HG03060 (cell line): ENCODE measurements at regions not wholly inside any gene's neighbourhood (a gene's known extent, or its start where the extent isn't known, plus 50 kb on each side); places are given as distances from the start of the nearest gene placed in this dataset.
"Not testable (repeated sequence)": the region's sequence is repeated elsewhere in the genome, so short reads cannot be mapped to it uniquely, and the experiment has no call there.

Experiments used
- ATAC-seq: cut with Tn5 transposase; IDR thresholded peaks from one replicate; pipeline ENCODE4 v1.9.1; 2021; ENCODE audit warnings: low read depth, moderate number of reproducible peaks; ENCODE audit not compliant: unreplicated experiment

DNA sequence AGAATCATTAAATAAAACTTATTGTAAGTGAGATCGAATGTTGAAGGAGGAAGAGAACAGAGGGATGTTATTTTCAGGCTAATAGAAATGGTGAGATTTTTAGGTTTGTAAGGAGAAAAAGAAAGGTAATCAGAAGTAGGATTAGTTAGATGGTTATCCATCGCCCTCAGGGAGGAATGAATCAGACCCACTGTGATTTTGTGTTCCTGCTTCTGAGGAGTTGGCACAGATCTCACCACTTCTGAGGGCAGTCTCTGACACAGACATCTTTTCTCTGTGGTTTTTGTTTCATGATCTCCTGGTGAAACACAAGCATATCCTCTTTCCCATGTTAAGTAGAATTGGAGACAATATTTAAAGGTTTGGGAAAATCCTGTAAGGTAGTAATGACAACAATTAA is 1083.2 kb upstream of the AMELY start:
- not testable (repeated sequence) for ATAC-seq

DNA sequence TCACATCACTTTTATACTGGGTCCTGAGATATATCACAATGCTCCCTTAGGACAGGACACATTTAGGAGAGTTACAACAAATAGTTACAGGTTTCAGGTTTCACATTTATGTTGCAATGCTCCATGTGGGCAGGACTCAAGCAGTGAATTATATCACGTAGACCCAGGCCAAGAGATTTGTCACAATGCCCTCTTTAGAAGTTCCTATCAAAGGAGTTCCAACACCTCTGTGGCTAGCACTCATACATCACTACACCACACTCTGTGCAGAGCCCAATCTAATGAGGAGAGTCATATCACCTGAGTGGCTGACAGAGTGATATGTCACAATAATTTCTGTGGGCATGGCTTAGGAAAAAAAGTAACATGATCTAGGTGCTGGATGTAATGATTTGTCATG is 1068.2 kb upstream of the AMELY start:
- no peak for ATAC-seq

DNA sequence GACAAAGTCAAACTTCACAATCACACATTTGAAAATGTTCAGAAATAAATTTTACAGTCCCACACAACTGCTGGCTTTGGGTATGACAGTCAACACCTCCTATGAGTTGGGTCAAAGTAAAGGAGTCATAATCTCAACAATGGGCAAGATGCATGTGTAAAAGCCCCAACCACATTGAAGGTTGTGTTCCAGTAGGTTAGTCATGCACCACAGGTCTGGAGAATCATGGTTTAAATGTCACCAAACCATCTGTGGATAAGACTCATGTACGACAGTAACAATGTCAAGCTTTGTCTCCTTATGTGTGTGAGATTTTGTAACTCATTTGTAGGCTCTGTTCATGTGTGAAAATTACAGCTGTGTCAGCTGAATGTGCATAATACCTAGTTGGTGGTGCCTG is 1065.7 kb upstream of the AMELY start:
- ATAC-seq = no peak

DNA sequence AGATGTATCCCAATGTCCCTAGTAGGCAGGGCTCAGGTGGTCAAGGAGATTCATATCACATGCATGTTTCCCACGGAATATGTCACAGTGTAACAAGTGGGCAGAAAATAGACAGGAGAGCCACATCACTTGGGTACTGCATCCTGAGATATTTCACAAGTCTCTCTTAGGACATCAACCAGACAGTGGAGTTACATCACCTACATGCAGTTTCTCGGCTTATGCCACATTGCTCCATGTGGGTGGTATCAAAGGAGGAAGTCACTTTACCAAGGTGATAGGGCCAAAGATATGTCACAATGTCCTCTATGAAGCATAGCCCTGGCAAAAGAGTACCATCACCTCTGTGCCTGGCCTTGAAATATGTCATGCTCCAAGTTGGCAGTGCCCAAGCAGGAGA is 1056.7 kb upstream of the AMELY start:
- no peak for ATAC-seq

DNA sequence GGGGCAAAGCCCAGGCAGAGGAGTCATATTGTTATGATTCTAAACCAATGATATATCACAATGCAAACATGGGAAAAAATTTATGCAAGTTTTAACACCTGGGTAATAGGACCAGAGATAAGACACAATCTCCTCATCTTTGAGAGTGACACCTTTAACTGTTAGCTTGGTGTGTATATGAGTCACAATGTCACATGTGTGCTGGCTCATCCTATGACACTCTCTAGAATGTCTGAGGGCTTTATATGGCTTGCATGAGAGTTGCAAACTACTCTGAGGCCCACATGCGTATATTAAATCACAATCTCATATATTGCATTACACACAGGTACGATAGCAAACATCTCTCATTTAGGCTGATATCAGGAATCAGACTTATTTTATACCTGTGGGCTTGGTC is 1055.4 kb upstream of the AMELY start:
- ATAC-seq = no peak

DNA sequence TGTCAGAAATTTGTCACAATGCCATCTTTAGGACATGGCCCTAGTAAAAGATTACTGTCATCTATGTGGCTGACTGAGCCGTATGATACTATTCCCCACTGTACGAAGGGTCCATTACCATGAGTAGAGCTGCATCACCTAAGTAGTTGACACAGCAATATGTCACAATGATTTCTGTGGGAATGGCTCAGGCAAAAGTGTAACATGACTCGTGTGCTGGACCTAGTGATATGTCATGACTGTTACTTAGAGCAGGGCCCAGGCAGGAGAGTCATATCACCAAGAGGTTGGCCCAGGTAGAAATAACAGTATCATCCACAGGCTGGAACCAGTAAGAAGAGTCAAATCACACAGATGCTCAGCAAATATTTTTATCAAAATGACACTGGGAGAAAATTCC is 1051.8 kb upstream of the AMELY start:
- no peak for ATAC-seq

DNA sequence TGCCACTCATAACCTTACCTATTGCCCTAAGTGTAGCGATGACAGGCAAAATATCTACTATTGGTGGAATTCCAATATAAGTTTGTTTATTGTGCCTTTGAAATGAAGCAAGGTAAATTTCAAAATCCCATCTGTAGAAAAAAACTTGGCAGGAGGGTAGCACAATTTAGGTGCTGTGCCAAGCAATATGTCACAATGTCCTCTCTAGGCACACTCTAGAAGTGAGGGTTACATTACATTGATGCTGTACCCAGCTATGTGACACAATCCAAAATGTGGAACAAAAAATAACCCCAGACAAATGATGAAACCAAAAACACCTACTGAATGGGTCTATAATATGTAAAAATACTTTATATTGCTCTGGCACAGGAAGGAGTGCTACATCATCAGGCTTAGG is 1050.8 kb upstream of the AMELY start:
- ATAC-seq = no peak

DNA sequence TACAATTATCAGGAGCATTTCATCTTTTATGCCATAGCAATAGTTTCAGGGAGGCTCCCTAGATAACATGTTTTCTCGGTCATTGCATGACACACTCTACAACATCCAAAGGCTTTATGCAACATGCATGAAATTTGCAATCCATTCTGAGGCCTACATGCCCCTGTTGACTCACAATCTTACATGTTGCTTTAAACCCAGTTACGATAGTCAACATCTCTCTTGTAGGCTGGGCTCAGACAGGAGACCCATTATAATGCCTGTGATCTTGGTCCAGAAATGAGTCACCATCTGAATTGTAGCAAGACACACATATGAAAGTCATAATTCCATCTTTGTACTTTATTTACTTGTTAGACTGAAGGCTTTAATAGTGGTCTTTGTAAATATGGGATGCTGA is 1050.3 kb upstream of the AMELY start:
- ATAC-seq = no peak

DNA sequence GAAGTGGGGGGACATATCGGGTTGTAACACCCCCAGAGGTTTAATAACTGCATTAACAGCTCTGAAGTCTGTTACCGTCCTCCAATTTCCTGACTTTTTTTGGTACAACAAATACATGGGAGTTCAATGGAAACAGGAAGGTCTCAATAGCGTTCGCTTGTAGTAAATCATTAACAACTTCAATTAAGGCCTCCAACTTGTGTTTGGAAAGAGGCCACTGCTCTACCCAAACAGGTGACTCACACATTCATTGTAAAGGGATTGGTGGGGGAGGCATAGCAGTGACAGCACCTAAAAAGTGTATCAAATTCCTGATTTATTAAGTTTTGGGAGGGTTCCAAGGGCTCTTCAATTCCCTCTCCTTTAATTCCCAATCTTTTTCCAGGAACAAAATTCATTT is 1046.2 kb upstream of the AMELY start:
- ATAC-seq = no peak

DNA sequence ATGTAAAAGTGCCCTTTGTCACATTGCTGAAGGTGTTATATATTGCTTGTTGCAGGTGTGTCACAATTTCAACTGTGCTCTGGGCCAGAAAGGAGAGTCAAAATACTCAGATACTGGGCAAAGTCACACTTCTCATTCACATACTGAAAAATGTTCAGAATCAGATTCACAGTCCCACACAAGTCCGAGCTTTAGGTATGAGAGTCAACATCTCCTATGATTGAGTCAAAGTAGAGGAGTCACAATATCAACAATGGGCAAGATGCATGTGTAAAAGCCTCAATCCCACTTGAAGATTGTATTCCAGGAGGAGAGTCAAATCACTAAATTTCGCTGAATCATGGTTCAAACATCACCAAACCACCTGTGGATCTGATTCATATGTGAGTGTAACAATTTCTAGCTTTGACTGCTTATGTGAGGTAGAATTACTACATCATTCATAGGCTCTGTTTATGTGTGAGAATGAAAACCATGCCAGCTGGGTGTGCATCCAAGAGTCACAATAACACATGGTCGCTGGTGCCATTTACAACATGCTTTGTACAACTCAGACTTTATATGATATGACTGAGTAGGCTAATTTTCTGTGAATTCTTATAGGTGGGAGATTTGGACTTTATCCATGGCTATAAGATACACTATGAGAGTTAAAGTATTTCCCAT is 1039.8 kb upstream of the AMELY start:
- ATAC-seq = no peak

DNA sequence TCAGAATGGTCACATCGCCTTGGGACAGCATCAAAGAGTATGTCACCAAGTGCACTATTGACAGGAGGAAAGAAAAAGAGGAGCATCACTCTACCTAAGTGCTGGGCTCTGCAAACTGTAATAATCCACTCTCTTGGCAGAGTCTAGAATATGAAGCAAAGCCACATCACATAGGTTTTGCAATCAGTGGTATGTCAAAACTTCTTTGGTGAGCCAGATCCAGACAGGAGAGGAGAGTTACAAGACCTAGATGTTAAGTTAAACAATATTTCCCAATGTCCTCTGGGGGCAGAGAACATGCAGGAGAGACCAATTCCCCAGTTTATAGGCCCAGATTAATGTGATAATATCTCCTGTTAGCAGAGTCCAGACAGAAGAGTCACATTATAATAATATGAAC is 1032.6 kb upstream of the AMELY start:
- no peak for ATAC-seq

DNA sequence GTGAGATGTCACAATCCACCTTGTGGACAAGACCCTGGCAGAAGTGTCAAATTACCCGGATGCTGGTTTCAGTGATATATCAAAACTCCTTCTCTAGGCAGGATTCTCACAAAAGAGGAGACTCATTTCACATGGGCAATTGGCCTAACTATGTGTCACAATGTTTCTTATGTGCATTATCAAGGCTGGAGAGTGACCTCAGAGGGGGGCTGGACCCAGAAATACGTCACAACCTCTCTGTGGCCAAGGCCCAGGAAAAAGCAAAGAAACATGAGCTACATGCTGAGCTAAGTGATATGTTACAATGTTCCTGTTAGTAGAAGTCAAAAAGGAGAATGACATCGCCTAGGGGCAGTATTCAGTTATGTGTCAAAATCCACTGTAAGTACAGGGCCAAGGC is 1031.2 kb upstream of the AMELY start:
- ATAC-seq = no peak

DNA sequence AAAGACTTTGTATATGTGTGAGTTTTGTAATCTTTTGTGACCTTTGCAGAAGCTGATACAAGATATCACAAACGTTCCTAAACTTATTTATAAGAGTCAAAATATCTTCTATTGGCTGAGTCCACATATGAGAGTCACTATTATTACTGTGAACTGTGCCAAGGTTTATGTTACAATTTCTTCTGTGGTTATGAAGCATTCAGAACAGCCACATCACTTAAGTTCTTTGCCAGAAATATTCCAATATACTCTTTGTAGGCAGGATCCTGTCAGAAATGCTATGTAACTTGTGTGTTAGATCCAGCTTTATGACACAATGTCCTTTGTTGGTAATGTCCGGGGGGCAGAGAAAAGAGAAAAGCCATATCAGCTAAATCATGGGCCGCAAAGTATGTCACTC is 1030.3 kb upstream of the AMELY start:
- ATAC-seq = no peak

DNA sequence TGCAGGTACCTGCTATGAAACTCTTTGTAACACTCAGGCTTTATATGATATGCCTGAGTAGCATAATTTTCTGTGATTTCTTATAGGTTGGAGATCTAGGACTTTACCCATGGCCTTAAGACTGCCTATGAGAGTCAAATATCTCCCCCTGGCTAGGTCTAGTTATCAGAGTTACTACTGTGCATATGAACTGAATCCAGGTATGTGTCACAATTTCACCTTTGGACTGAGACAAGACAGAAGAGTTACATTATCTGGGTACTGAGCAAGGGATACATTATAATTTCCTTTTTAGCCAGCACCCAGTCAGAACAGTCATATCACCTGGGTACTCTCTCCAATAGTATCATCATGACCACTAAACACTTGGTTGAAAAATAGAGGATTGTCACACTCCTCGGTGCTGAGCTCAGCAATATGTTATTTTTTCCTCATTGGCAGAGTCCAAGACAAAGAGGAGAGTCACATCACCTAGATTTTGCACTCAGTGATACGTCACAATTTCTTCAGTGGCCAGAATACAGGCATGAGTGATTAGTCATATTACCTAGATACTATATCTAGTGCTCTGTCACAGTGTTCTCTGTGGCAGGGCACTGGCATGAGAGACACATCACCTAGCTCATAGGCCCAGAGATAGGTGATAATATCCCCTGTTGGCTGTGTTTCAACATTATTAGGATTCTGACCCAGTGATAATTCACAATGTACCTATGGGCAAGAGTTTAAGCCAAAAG is 1027.6 kb upstream of the AMELY start:
- ATAC-seq = no peak

DNA sequence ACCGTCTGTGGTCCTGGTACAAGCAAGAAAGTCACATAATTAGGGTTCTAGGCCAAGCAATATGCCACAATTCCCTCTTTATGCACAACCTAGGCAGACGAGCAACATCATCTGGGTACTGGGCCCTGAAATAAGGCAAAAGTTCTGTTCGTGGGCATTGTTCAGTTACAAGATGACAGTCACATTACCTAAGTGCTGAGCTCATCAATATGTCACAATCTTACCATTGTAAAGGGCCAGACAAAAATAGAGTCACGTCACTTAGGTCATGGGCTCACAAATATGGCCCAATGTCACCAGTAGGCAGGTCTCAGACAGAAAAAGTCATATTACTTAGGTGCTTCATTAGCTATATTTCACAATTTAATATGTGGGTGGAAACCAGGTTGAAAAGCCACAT is 1025.3 kb upstream of the AMELY start:
- ATAC-seq = no peak

DNA sequence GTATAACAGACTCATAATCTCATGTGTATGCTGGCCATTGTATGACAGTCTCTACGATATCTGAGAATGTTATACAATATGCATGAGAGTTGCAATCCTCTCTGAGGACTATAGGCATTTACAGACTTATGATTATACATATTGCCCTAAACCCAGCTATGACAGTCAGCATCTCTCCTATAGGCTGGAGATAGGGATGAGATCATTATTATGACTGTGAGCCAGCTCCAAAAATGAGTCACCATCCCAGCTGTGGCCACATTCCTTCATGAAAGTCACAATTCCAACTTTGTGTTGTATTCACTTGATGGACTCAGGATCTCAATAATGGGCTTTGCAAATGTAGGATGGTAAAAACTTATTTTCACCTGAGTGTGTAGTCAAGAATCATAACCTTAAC is 1024.5 kb upstream of the AMELY start:
- ATAC-seq = no peak

DNA sequence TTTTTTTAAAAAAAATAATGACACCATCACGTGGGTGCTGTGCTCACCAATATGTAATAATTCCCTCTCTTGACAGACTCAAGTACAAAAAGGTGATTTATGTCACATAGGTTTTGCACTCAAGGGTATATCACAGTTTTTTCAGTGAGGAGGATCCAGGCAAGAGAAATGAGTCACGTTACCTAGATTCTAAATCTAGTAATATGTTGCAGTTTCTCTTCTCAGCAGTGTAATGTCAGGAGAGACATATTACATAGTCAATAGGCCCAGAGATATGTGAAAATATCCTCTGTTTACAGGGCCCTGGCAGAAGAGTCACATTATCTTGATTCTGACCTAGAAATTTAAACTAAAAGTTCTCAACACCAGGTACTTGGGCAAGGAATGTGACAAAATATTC is 1024.1 kb upstream of the AMELY start:
- no peak for ATAC-seq

DNA sequence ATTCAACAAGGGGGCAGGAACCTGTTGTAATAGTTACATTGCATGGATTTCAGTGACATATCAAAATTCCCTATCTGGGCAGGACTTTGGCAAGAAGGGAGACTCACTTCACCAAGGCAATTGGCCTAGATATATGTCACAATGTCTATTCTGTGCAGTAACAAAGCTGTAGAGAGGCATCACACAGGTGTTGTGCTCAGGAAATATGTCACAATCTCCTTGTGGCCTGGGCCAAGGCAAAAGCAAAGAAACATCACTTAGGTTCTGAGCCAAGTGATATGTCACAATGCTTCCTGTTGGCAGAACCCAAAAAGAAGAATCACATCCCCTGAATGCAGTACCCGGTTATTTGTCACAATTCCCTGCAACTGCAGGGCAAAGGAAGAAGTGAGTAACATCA is 1020.9 kb upstream of the AMELY start:
- ATAC-seq = no peak

DNA sequence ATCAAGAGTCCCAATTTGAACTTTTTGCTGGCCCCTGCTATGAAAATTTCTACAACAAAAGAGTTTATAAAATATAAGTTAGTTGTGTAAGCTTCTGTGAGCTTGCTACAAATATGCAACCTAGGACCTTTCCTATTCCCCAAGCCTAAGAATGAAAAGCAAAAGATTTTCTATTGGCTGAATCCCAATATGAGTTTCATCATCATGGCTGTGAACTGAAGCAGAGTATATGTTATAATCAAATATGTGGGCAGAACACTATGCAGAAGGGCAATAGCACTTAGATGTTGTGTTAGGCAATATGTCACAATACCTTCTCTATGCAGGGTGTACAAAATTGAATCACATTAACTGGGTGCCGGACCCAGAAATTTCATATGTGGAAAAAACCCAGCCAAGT is 1018.3 kb upstream of the AMELY start:
- no peak for ATAC-seq

DNA sequence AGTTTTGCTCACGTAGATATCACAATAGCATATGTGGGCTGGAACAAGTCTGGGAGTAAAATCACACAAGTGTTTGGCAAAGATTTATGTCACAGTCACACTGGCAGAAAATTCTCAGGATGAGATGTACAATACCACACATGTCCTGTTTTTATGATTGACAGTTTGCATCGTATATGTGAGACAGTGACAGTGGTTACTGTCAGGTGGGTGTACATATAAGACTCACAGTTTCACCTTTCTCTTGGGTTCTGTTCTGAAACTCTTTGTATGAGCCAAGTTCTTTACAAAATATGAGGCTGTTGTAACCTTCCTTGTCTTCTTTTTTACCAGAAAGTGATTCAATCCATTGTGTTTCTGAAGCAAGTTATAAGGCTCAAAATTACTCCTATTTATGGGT is 1012.5 kb upstream of the AMELY start:
- ATAC-seq = no peak

DNA sequence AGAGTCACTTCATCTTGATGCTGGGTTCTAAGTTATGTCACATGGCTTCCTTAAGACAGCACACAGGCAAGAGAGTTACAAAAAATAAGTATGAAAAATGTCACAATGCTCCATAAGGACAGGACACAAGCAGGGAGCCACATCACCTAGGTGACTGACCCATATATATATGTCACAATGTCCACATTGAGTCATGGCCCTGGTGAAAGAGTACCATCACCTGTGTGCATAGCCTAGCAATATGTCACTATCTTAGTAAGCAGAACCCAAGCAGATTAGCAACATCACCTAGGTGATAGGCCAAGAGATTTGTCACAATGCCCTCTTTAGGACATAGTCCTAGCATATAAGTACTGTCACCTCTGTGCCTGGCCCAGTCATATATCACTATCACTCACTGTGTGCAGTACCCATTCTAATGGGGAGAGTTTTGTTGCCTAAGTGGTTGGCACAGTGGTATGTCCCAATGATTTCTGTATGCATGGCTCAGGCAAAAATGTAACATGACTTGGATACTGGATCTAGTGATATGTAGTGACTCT is 1012.0 kb upstream of the AMELY start:
- no peak for ATAC-seq

DNA sequence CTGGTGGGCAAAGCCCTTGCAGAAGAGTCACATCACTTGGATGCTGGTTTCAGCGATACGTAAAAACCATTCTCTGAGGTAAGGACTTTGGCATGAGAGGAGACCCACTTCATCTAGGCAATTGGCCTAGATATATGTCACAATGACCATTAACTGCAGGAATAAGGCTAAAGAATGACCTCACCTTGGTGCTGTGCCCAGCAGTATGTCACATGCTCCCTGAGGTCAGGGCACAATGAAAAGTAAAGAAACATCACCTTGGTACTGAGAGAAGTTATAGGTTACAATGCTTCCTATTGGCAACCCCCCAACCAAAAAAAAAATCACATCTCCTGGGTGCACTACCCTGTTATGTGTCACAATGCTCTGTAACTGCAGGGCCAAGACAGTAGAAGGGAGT is 1008.8 kb upstream of the AMELY start:
- no peak for ATAC-seq
